ENCODE measurements at regions not wholly inside any gene's neighbourhood (a gene's known extent, or its start where the extent isn't known, plus 50 kb on each side); places are given as distances from the start of the nearest gene placed in this dataset.
A peak's percentile ranks its signal among the peaks of the same experiment; 100 is the strongest.
"Not testable (repeated sequence)": the region's sequence is repeated elsewhere in the genome, so short reads cannot be mapped to it uniquely, and the experiment has no call there.

DNA sequence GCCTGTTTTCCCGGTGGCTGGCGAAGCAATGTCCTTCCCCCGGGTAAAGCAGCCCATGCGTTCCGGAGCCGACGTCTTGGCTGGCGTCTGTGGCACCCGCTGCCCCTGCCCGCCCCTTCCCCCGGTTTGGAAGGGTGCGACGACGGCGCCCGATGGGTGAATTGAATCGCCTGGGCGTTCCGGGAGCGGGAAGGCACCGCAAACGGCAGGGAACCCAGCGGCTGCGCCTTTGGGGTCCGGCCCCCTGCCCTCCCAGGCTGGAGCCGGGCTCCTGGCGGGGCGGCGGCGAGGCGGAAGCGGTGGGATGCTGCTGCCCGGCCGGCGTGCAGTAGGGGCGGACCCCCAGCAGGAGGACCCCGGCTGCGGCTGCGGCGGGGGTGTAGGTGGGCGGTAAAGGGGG lies 123.6 kb upstream of the RHOU start:
- not testable (repeated sequence) for DNase-seq (ENCODE audit: low spot score)

DNA sequence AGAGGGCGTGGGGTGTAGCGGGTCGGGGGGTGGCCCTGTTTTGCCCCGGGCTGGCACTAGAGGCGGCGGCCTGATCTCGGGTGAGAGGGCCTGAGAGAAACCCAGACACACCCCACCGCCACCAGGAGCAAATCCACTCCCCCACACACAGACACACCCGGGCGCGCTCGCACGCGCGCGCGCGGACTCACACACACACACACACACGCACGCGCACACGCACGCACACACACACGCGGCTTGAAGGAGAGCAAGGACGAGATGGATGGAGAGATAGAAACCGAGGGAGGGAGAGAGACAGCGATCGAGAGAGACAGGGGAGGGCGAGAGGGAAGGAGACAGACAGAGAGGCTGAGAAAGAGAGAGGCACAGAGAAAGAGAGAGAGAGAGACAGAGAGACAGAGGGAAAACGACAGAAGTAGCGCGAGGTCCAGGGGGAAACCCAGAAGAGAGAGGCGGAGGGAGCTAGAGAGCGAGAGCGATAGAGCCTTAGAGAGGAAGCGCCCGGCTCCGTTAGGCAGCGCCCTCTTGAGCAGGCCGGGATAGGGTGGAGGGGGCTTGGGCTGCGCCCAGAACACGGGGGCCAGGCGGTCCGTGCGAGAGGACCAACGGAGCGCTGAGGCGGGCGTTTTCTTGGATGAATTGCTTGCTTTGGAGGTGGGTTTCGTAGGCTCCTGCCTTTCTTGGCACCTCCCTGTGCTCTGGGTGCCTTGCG lies 113.1 kb upstream of the RHOU start:
- not testable (repeated sequence) for DNase-seq (ENCODE audit: low spot score)

DNA sequence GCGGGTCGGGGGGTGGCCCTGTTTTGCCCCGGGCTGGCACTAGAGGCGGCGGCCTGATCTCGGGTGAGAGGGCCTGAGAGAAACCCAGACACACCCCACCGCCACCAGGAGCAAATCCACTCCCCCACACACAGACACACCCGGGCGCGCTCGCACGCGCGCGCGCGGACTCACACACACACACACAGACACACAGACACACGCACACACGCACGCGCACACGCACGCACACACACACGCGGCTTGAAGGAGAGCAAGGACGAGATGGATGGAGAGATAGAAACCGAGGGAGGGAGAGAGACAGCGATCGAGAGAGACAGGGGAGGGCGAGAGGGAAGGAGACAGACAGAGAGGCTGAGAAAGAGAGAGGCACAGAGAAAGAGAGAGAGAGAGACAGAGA lies 108.8 kb upstream of the RHOU start:
- not testable (repeated sequence) for DNase-seq (ENCODE audit: low spot score)

DNA sequence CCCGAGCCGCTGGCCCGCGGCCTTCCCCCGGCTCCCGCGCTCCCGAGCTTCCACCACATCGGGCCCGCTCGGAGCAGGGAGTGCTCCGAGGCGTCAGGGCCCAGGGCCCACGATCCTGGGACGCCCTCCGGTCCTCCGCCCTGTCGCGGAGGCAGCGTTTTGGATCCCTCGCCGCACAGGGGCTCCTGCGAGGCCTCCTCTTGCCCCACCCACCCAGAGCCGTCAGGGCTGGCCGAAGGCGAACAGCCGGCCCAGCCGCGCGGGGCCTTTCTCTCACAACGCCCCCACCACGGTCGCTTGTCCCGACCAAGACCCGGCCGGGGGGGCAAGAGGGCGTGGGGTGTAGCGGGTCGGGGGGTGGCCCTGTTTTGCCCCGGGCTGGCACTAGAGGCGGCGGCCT lies 102.4 kb upstream of the RHOU start:
- DNase-seq (ENCODE audit: low spot score), result not testable (repeated sequence)

DNA sequence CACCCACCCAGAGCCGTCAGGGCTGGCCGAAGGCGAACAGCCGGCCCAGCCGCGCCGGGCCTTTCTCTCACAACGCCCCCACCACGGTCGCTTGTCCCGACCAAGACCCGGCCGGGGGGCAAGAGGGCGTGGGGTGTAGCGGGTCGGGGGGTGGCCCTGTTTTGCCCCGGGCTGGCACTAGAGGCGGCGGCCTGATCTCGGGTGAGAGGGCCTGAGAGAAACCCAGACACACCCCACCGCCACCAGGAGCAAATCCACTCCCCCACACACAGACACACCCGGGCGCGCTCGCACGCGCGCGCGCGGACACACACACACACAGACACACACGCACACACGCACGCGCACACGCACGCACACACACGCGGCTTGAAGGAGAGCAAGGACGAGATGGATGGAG lies 100.0 kb upstream of the RHOU start:
- not testable (repeated sequence) for DNase-seq (ENCODE audit: low spot score)

DNA sequence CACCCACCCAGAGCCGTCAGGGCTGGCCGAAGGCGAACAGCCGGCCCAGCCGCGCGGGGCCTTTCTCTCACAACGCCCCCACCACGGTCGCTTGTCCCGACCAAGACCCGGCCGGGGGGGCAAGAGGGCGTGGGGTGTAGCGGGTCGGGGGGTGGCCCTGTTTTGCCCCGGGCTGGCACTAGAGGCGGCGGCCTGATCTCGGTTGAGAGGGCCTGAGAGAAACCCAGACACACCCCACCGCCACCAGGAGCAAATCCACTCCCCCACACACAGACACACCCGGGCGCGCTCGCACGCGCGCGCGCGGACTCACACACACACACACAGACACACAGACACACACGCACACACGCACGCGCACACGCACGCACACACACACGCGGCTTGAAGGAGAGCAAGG lies 97.8 kb upstream of the RHOU start:
- DNase-seq (ENCODE audit: low spot score), result not testable (repeated sequence)

DNA sequence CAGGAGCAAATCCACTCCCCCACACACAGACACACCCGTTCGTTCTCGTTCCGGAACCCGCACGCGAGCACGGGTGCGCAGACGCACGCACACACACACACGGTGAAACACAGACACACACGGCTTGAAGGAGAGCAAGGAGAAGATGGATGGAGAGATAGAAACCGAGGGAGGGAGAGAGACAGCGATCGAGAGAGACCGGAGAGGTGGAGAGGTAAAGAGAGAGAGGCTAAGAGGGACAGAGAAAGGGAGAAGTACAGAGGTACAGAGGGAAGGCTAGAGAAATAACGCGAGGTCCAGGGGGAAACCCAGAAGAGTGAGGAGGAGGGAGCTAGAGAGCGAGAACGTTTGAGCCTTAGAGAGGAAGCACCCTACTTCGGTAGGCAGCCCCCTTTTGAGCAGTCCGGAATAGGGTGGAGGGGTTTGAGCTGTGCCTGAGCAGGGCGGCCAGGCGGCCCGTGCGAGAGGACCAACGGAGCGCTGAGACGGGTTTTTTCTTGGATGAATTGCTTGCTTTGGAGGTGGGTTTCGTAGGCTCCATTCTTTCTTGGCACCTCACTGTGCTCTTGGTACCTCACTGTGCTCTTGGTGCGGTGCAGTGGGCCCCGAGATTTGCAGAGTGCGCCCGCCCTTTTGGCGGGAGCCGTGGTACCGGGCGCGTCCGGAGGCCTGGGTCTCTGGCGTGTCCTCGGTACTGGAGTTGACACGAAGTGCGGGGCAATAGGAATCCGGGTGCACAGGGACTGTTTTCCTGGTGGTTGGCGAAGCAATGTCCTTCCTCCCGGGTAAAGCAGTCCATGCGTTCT lies 88.4 kb upstream of the RHOU start:
- peak; percentile 15 for DNase-seq (ENCODE audit: low spot score)

DNA sequence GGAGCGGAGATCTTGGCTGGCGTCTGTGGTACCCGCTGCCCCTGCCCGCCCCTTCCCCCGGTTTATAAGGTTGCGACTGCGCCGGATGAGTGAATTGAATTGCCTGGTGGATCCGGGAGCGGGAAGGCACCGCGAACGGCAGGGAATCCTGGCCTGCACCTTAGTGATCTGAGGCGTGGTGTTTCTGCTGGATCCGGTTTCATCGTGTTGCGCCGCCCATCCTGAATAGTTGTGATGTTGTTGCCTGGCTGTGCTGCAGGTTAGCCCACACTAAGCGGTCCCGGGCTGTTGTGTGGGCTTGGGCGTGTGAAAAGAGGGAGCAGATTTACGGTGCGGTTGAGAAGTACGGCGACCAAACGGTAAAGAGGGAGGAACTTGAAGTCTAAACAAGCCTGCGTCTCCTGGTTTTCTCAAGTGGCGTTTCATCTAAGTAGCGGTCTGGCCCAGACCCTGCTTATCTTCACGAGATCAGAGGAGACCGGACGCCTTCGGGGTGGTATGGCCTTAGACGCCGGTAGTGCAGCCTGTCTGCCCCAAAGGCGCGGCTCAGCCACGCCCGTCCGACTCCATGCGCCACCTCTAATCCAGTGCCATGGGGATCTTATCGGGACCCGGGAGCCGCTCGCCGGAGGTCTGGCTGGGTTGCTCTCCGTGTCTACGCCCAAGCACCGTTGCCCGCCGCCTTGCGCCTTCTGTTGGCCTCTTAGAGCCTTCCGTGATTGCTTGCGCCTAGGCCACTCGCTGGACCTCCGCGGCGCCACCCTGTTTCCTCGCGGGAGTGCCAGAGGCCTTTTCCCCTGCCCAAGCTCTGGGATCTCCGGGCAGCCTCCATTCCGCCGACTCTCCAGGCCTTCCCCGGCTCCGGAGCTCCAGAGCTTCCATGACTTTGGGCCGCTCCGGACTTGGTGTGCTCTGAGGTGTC lies 87.5 kb upstream of the RHOU start:
- DNase-seq (ENCODE audit: low spot score), result peak; percentile 36

- no peak for DNase-seq (ENCODE audit: low spot score)
These were observed 86.5 kb upstream of the RHOU start for GRCh38 chr1:228648647-228649383.

GRCh38 chr1:228650141-228650540 lies 85.1 kb upstream of the RHOU start:
- DNase-seq (ENCODE audit: low spot score), result no peak

DNA sequence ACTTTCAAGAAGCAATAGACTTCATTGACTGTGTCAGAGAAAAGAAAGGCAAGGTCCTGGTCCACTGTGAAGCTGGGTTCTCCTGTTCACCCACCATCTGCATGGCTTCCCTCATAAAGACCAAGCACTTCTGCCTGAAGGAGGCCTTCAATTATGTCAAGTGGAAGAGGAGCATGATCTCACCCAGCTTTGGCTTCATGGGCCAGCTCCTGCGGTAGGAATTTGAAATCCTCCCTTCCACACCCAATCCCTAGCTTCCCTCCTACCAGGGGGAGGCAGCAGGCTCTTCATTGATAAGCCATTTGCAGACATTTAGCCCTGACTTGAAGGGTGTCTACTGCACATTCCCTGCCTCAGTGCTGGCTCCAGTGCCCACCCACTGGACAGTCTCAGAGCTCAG lies 84.3 kb upstream of the RHOU start:
- no peak for DNase-seq (ENCODE audit: low spot score)

- DNase-seq (ENCODE audit: low spot score), result no peak
These were observed 83.2 kb upstream of the RHOU start for GRCh38 chr1:228652116-228652515.

DNA sequence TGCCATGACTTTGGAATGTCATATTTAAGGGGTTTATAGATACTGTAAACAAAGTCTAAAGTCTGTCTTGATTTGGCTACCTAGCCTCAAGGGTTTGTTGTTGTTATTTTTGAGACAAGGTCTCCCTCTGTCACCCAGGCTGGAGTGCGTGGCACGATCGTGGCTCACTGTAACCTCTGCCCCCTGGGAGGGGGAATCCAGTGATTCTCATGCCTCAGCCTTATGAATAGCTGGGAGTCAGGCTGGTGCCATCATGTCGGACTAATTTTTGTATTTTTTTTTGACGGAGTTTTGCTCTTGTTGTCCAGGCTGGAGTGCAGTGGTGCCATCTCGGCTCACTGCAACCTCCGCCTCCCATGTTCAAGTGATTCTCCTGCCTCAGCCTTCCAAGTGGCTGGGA lies 82.2 kb upstream of the RHOU start:
- not testable (repeated sequence) for DNase-seq (ENCODE audit: low spot score)

GRCh38 chr1:228653748-228654147 lies 81.5 kb upstream of the RHOU start:
- no peak for DNase-seq (ENCODE audit: low spot score)

GRCh38 chr1:228655796-228656394 lies 79.4 kb upstream of the RHOU start:
- no peak for DNase-seq (ENCODE audit: low spot score)

DNA sequence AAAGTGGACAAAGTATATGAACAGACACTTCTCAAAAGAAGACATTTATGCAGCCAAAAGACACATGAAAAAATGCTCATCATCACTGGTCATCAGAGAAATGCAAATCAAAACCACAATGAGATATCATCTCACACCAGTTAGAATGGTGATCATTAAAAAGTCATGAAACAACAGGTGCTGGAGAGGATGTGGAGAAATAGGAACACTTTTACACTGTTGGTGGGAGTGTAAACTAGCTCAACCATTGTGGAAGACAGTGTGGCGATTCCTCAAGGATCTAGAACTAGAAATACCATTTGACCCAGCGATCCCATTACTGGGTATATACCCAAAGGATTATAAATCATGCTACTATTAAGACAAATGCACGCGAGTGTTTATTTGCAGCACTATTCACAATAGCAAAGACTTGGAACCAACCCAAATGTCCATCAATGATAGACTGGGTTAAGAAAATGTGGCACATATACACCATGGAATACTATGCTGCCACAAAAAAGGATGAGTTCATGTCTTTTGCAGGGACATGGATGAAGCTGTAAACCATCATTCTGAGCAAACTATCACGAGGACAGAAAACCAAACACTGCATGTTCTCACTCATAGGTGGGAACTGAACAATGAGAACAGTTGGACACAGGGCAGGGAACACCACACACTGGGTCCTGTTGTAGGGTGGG lies 73.1 kb upstream of the RHOU start:
- not testable (repeated sequence) for DNase-seq (ENCODE audit: low spot score)

DNA sequence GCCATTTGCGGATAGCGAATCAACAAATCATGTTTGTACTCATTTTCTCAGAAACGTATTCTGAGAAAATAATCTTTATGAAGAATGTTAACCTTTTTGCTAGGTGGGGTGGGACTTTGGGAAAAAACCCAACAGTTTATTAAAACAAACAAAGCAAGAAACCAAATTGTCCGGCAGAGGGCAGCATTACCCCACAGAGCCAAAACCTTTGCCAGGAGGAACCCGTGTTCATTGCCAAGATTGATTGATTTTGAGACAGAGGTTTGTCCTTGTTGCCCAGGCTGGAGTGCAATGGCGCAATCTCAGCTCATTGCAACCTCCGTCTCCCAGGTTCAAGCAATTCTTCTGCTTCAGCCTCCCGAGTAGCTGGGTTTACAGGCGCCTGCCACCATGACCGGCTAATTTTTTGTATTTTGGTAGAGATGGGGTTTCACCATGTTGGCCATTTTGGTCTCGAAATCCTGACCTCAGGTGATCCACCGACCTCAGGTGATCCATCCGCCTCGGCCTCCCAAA lies 70.8 kb upstream of the RHOU start:
- DNase-seq (ENCODE audit: low spot score), result peak; percentile 66

DNA sequence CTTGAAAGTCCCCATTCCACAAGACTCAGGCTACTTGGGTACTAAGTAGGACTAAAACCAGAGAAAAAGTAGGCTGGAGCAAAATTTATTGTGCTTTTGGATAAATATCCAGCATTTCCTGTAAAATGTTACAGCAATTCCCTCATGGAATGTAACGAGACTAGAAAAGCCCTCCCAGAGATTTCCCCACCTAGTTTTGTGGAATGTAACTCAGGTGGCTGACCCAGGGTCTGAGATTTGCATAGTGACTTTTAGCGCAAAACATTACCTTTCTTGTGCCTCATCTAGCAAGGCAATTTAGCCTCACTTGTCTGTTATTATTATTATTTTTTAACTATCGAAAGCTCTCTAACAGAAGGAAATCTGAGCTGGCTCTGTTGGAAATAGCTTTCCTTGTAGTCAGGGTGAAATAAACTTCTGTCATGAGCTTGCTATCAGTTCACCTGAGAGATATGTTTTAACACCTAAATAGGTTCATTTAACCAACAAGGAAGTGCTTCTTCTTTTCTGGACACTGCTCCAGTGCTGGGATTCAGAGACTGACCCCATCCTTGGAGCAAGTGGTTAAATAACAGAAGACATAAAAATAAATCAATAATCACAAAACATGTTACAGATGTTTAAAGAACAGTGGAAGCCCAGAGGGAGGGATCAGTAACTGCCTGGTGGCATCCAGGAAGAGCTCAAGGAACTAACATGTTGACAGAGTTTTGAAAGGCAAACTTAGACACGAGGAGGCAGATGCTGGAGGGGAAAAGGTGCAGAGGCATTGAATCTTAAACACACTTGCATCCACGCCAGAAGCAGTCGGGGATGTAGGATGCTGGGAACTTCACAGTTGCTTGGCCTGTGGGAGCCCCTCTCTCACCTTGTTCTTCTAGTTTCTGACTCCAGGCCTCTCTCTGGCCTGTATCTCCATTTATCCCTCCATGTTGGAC lies 68.3 kb upstream of the RHOU start:
- DNase-seq (ENCODE audit: low spot score), result no peak

- DNase-seq (ENCODE audit: low spot score), result no peak
These were observed 66.6 kb upstream of the RHOU start for GRCh38 chr1:228668553-228669241.
